ENCODE measurements at regions not wholly inside any gene's neighbourhood (a gene's known extent, or its start where the extent isn't known, plus 50 kb on each side); places are given as distances from the start of the nearest gene placed in this dataset.

GRCh38 chr6:14252271-14252850 lies 134.8 kb downstream of the CD83 start:
- DNase-seq (ENCODE audit: low read depth in 4 of 4, low spot score in 1 of 4), result no peak

DNA sequence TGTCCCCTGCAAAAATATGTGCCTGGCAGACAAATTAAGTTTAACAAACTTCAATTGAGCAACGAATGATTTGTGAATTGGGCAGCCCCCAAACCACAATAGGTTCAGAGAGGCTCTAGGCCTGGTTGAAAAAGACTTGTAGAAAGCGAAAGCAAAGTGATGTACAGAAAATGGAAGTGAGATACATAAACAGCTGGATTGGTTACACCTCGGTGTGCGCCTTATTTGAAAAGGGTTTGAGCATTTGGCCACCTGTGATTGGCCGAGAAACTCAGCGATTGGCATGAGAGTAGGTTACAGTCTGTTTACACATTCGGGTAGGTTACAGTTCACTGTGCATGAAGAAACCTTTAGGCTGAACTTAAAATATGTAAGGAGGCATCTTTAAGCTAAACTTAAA lies 136.9 kb downstream of the CD83 start:
- DNase-seq (ENCODE audit: low read depth in 4 of 4, low spot score in 1 of 4), result no peak

DNA sequence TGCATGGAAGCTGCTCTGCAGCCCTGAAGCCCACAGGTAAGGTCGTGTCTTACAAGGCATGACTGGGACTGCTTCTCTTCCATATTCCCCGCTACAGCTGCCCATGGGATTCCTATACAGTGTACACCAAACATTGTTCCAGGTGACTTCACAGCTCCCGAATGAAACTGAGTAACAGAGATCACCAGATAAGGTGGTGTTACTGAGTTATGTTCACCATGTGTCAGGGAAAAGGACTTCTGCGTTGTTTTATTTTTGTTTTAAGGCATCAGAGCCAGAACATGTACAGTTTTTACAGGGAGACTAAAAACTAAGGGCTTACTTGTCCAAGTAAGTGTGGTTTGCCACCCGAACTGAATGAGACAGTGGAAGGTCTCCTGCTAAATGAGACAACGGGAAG lies 138.3 kb downstream of the CD83 start:
- DNase-seq (ENCODE audit: low read depth in 4 of 4, low spot score in 1 of 4), result no peak

DNA sequence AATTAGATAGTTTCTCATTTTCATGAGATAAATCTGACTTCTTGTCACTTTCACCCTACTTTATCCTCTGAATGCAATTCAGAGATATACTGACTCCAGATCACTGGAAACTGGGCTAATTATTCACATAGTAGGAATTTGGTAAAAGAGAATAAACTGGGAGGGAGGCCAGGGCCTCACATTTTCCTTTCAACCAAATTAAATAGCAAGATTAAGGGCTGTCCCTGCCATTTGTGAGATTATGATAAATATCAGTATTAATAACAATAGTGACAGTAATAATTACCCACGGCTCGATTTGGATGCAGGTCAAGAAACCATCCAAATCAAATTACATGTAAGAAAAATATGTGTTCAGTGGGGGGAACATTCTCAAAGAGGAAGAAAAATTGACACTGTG lies 140.5 kb downstream of the CD83 start:
- no peak for DNase-seq (ENCODE audit: low read depth in 4 of 4, low spot score in 1 of 4)

DNA sequence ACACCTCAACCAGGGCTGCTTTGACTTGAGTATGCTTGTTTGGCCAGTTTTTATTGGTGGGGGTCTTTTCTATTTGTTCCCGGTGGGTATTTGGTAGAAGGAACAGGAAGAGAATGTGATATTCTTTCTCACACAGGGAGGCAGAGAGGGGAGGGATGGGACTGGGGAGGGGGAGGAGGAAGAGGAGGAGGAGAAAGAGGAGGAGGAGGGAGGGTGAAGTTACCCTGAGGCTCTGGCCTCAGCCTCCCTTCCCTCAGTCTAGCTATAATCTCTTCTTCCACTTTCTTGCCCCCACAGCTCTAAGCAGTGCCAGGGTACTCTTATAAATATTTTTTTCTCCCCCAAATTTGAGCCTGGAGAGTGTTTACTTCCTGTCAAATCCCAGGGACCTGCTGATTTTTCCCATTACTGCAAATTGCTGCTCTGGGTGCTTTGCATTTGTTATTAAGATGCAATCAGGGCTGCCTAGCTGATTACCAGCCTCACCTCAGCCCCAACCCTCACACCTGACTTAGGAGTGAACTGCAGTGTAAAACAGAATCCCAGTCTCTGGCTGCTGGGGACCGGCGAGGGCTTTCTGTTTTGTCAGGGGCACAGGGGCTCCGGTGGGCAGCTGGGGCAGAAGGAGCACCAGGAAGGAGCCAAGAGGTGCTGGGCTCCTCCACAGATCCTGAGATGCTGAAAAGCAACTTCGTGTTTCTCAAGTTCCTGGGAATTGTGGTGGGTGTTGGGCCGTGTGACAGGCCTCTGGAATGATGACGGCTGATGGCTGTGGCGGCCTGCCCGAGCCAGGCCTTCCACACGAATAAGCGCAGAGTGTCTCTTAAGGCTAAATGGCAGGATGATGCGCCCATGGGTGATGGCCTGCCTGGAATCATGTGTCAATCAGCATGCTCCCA lies 141.4 kb downstream of the CD83 start:
- no peak for DNase-seq (ENCODE audit: low read depth in 4 of 4, low spot score in 1 of 4)

GRCh38 chr6:14259594-14260152 lies 142.1 kb downstream of the CD83 start:
- no peak for DNase-seq (ENCODE audit: low read depth in 4 of 4, low spot score in 1 of 4)

DNA sequence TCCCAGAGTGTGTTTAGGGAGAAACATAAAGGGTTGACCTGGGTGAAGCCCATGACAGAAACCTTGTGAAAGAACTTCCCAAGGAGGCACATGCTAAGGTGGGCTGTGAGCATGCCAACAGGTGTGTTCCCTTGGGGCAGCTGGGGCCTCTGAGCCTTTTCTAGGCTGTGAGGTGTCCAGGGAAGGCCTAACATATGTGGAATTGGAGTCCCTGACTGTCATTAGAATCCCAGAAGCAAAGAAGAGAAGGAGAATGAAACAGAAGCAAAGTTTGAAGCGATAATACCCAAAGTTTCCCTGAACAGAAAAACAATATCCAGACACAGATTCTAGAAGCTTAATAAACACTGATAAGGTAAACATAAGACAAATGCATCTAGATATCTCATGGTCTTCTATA lies 143.3 kb downstream of the CD83 start:
- no peak for DNase-seq (ENCODE audit: low read depth in 4 of 4, low spot score in 1 of 4)

DNA sequence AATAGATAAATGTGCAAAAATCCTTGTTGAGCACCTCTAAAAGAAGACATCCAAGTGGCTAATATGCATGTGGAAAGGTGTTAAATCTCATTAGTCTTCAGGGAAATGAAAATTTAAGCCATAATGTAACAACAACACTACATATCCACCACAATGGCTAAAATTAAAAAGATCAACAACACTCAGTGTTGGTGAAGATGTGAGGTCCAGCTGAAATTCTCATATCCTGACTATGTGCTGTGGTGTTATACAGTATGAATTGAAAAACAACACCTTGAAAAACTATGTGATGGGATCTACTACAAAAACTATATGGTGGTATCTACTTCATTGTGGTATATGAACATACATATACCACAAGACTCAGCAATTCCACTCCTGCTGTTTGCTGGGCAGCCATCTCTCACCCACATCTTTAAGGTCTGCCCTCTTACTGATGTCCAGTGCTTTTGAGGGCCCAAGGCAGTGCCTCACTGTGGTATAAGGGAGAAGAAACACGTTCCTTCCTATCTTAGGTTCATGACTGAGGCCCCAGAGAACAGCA lies 146.4 kb downstream of the CD83 start:
- no peak for DNase-seq (ENCODE audit: low read depth in 4 of 4, low spot score in 1 of 4)

DNA sequence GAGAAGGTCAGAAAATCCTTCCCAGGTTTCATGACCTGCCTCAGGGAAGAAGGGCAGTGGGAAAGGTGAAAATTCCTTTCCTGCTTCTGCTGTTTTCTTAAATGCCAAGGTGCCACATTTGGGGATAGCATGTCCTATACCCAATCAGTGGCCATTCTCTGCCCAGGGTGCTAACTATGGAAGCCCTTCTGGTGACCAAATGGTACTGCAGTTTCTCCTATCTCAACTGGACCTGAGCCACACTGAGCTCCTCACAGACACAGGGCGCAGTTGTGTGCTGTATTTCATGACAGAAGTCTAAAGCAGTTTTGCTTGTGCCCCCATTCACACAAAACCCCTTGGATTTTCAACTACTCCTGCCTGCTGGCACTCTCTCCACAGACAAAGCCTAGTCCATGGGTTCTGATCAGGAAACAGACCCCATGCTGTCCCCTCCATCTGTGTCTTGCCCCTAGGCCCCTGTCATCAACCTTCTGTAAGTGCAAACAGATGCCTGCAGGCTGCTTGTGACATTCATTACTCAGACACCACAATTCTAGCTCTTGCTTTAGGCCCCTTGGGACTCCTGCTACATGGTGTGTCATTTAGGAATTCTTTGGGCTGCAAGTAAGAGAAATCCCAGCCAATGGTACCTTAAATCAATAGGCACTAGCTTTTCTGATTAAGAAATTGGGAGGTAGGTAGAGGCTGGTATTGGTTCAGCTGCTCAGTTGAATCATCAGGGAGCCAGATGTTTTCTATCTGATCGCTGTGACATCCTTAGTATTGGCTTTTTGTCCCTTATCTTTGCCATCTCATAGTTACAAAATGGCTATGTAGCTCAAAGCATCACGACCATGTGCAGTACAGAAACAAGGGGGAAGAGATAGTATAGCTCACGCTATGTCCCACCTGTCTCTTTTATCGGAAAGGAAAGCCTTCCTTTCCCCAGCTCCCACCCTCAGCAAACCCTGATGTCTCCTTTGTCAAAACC lies 147.8 kb downstream of the CD83 start:
- no peak for DNase-seq (ENCODE audit: low read depth in 4 of 4, low spot score in 1 of 4)

DNA sequence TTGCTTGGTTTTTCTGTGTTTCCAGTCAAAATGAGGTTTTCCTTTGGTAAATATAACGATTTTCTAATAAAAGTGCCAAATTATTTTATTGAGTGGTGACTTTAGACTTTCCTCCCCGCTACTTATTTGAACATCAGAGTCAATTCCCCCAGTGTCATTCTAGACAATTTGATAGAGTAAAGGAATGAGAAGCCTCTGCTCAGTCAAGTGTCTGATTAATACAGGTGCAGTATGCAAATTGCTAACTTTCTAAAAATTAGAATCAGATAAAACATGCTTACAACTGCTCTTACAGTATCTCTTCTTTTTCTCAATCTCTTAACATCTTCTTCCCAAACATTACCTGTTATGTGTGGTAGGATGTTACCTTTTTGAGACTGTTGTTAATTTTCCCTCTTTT lies 148.7 kb downstream of the CD83 start:
- DNase-seq (ENCODE audit: low read depth in 4 of 4, low spot score in 1 of 4), result no peak

DNA sequence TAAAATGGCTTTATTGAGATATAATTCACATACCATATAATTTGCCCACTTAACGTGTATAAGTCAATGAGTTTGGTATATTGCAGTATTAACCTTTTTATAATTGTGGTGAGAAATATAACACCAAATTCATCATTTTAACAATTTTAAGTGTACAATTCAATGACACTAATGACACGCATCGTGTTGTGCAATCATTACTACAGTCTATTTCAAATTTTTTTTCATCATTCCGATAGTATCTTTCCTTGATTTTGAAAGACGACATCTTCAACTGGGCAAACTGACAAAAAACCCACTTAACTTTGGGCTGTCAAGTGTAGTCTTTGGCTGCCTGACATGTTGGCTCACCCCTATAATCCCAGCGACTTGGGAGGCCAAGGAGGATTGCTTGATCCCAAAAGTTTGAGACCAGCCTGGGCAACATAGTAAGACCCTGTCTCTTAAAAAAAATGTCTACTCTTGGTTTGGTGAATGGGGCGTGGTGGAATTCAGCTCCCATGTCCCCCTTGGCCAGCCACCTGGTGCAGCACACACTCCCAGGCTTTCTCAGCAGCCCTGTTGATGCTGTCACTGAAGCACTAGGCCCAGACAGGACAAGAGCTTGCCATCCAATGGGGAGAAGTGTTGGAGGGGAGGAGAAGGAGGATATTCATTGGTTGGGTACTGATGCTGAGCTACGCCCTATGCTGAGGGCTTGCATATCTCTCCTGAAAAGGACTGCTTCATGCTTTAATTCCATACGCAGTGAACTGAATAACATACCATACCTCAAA lies 150.5 kb downstream of the CD83 start:
- DNase-seq (ENCODE audit: low read depth in 4 of 4, low spot score in 1 of 4), result no peak

DNA sequence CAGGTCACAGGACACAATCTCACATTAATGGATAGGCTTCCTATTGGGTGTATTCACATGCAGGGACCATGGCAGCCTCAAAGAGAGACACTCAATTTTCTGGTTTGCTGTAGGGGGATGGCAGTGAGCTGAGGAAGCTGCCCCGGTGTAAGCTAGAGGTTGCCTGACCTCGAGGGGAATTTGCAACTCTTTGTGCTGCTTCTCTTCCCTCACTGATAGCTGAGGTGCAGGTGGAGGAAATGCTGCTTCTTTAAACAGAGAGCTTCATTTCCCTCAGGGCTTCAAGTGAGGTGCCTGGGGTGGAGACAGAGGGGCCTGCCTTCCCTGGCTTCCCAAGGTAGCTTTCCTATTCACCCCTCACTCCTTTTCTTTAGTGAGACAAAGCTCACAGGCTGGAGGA lies 151.9 kb downstream of the CD83 start:
- DNase-seq (ENCODE audit: low read depth in 4 of 4, low spot score in 1 of 4), result no peak

- DNase-seq (ENCODE audit: low read depth in 4 of 4, low spot score in 1 of 4), result no peak
Measured at GRCh38 chr6:14270142-14270893, 152.7 kb downstream of the CD83 start.

DNA sequence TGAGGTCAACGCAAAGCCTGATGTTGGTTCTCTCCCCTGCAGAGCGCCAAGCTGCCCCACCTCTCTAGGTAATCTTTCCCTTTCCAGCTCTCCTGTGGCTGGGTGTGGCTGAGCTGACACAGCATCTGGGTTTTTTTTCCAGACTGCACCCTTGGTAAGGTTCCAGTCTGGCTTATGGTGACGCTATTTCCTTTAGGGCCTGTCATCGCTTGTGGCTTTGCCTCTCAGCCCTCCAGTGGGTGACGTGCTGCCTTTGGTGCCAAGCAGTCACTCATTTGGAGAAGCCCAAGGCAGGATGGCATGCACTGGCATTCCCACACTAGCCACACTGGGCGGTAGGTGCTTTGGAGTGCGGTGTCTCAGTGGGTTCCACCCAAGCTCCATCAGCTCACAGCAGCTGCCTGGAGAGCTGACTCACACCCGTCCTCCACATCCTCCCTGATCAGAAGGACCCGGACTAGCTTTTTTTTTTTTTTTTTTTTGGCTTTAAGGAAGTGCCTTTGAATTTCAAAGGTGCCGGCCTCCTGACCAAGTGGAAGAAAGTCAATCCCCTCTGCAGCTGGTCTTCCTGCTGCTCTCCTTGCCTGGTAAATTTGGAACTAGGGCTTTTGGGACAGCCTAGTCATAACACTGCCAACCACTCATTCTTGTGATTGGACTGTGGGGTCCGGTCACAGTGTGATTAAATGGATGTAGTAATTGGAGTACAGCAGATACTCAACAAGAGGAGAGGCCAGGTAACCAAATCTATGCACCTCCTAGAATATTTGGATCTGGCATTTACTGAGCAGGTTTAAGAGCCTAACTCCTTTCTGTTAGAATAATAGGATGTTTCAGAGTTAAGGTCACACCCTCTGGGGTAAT lies 153.6 kb downstream of the CD83 start:
- peak in 2 of 4 experiments; percentile 24 to 47 for DNase-seq (ENCODE audit: low read depth in 4 of 4, low spot score in 1 of 4)

DNA sequence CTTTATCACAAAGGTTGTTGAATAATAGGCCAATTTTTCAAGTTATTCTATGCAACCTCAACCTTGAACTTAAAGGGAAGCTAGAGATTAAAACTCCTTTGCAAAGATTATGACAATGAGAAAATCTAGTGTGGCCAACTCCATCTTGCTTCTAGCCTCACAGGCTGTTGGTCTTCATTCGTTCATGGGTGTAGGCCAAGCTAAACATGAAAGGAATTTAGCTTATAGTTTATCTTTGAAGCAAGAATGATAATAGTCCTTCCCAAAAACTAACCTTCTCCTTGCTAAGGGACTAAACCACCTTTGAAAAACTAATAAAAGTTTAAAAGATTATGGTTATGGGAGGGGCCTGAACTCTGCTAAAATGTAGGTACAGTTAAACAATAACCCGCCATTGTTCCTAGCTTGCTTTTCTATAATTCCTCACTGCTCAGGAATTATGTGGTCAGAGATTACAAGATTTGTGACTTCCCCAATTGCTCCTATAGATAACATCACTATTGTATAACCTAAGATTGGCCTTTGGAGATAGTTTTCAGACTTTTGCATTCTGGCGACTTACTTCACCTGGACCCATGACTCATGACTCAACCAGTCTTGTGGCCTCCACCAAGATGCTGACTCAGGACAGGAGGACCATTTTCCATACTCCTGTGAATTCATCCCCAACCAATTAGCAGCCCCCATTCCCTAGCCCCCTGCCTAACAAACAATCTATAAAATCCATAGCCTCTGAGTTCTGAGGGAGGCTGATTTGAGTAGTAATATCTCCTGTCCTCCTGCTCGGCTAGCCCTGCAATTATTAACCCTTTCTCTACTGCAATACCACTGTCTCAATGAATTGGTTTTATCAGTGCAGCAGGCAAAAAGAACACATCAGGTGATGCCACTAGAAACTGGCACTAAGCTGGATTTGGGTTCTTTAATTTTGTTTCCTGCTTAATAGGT lies 154.5 kb downstream of the CD83 start:
- DNase-seq (ENCODE audit: low read depth in 4 of 4, low spot score in 1 of 4), result no peak

GRCh38 chr6:14272737-14273085 lies 155.1 kb downstream of the CD83 start:
- DNase-seq (ENCODE audit: low read depth in 4 of 4, low spot score in 1 of 4), result no peak

GRCh38 chr6:14273191-14273590 lies 155.6 kb downstream of the CD83 start:
- DNase-seq (ENCODE audit: low read depth in 4 of 4, low spot score in 1 of 4), result no peak

GRCh38 chr6:14274016-14274415 lies 156.4 kb downstream of the CD83 start:
- no peak for DNase-seq (ENCODE audit: low read depth in 4 of 4, low spot score in 1 of 4)
